Aorta (tissue), 5 donors: ENCODE measurements at regions not wholly inside any gene's neighbourhood (a gene's known extent, or its start where the extent isn't known, plus 50 kb on each side); places are given as distances from the start of the nearest gene placed in this dataset.

Experiments used
- ATAC-seq: fragments of 200-7000 bp; cut with Tn5 transposase; one replicate; pipeline ENCODE4 v1.9.1; 2022; ENCODE audit warnings: moderate library complexity; ENCODE audit not compliant: low FRiP score
- DNase-seq, 2 donors: peaks; one replicate each; pipeline ENCODE4 v3.0.0-alpha.2; 2020
- H3K27ac ChIP-seq, 2 donors: one replicate each; pipeline ENCODE4 v1.5.1; 2013; ENCODE audit warnings: low read length in 2 of 2, mild to moderate bottlenecking in 2 of 2, moderate library complexity in 2 of 2, control low read depth in 1 of 2, inconsistent platforms in 1 of 2, low read depth in 1 of 2
- H3K27me3 ChIP-seq, 2 donors: one replicate each; pipeline ENCODE4 v1.6.1; 2013; ENCODE audit warnings: control low read depth in 1 of 2, low read length in 1 of 2, mild to moderate bottlenecking in 1 of 2, moderate library complexity in 1 of 2; ENCODE audit not compliant: insufficient read depth in 2 of 2, control insufficient read depth in 1 of 2
- H3K36me3 ChIP-seq, 2 donors: one replicate each; pipeline ENCODE4 v1.6.1; 2013; ENCODE audit warnings: control low read depth in 1 of 2, low read length in 1 of 2, mild to moderate bottlenecking in 1 of 2; ENCODE audit not compliant: insufficient read depth in 2 of 2, control insufficient read depth in 1 of 2
- H3K4me1 ChIP-seq, 2 donors: one replicate each; pipeline ENCODE4 v1.6.1; 2013; ENCODE audit warnings: low read length in 2 of 2, control low read depth in 1 of 2, mild to moderate bottlenecking in 1 of 2, moderate library complexity in 1 of 2; ENCODE audit not compliant: insufficient read depth in 2 of 2, control insufficient read depth in 1 of 2
- H3K4me3 ChIP-seq, 2 donors: one replicate each; pipeline ENCODE4 v1.5.1; 2013; ENCODE audit warnings: low read length in 2 of 2, control low read depth in 1 of 2, mild to moderate bottlenecking in 1 of 2
- H3K9me3 ChIP-seq: one replicate; pipeline ENCODE4 v1.6.1; 2013; ENCODE audit warnings: mild to moderate bottlenecking, low read length; ENCODE audit not compliant: control insufficient read depth
- WGBS, 2 donors: extraction: QIAGEN DNeasy Blood & Tissue Kit; methylation state at CpG; one replicate each; pipeline ENCODE4 v1.1.7; 2013; 5-methylcytosine and 5-hydroxymethylcytosine counted together
- intact Hi-C, 2 donors: fragments of 100-400 bp; cut with DNase I; formaldehyde crosslinking; loops; one replicate each; pipeline versions ENCODE4 v1.14.2 to v1.15.0; 2022
- donor health status: healthy with polysubstance abuse.
- donor health status: Bipolar disorder and iron deficiency.
- donor health status: DM: no; HTN: no; CAD: no.
- donor health status: DM: no; HTN: no; CAD: no.
- donor health status: DM: yes; HTN: yes; CAD: no.

- H3K4me3 ChIP-seq, result no peak overlapping the region
- peaks cover 0 to 2% of the 10 kb centered on the region in 2 donors for H3K4me1 ChIP-seq
- no peak for ATAC-seq
- WGBS, 2 donors, result 3 to 5% methylated on average over 42 to 46 of the region's 46 CpGs
- peak; percentile 64 to 78 for DNase-seq
- peaks cover 0 to 5% of the 10 kb centered on the region in 2 donors for H3K27me3 ChIP-seq
- intact Hi-C loops, result no loop called here
- no peak overlapping the region for H3K27ac ChIP-seq
- H3K9me3 ChIP-seq, result no peaks in the 10 kb centered on the region
- no peaks in the 10 kb centered on the region for H3K36me3 ChIP-seq
Observed at GRCh38 chr12:107903341-107904061, 129.0 kb downstream of the ASCL4 start.

GRCh38 chr12:107906707-107907106 lies 132.2 kb downstream of the ASCL4 start:
- no peak for ATAC-seq
- intact Hi-C loops, result no loop called here

GRCh38 chr12:107912421-107913004 lies 138.0 kb downstream of the ASCL4 start:
- intact Hi-C loops, result no loop called here
- peaks cover 0 to 1% of the 10 kb centered on the region in 2 donors for H3K27me3 ChIP-seq
- H3K4me3 ChIP-seq, result no peak overlapping the region
- no peaks in the 10 kb centered on the region for H3K9me3 ChIP-seq
- ATAC-seq (peak; percentile 27), DNase-seq (peak; percentile 66 to 75)
- H3K36me3 ChIP-seq, result no peaks in the 10 kb centered on the region
- no peak overlapping the region for H3K27ac ChIP-seq
- no peaks in the 10 kb centered on the region for H3K4me1 ChIP-seq
- 1 to 4% methylated on average over 22 of the region's 22 CpGs for WGBS, 2 donors

More at GRCh38 chr12:107906707-107907106, 132.2 kb downstream of the ASCL4 start:
- Histone ChIP-seq H3K9me3 (no peaks in the 10 kb centered on the region), H3K4me3 (no peak overlapping the region), H3K27me3 (peaks cover 0 to 3% of the 10 kb centered on the region in 2 donors), H3K4me1 (peaks cover 0 to 2% of the 10 kb centered on the region in 2 donors), H3K36me3 (no peaks in the 10 kb centered on the region), H3K27ac (no peak overlapping the region)
- WGBS, 2 donors, result 71 to 72% methylated on average over 4 of the region's 4 CpGs
- DNase-seq, result no peak

- H3K36me3 ChIP-seq, result no peaks in the 10 kb centered on the region
- DNase-seq (no peak), ATAC-seq (no peak)
- WGBS, 2 donors, result 75 to 76% methylated on average over 10 of the region's 10 CpGs
- no peak overlapping the region for H3K27ac ChIP-seq
- H3K9me3 ChIP-seq, result no peaks in the 10 kb centered on the region
- H3K4me3 ChIP-seq, result no peak overlapping the region
- intact Hi-C loops, result no loop called here
- H3K27me3 ChIP-seq, result no peaks in the 10 kb centered on the region
- H3K4me1 ChIP-seq, result no peaks in the 10 kb centered on the region
Observed at GRCh38 chr12:107914460-107914977, 140.0 kb downstream of the ASCL4 start.

- peak; percentile 26 for ATAC-seq
Observed at GRCh38 chr12:107917912-107918800, 143.7 kb downstream of the ASCL4 start.

GRCh38 chr12:107921062-107921461 lies 146.6 kb downstream of the ASCL4 start:
- Histone ChIP-seq H3K27me3 (no peaks in the 10 kb centered on the region), H3K27ac (no peak overlapping the region), H3K9me3 (no peaks in the 10 kb centered on the region), H3K36me3 (no peaks in the 10 kb centered on the region), H3K4me1 (no peaks in the 10 kb centered on the region), H3K4me3 (no peak overlapping the region)
- intact Hi-C loops, result no loop called here
- 49 to 54% methylated on average over 4 of the region's 4 CpGs for WGBS, 2 donors
- DNase-seq (no peak), ATAC-seq (no peak)

More at GRCh38 chr12:107917912-107918800, 143.7 kb downstream of the ASCL4 start:
- Histone ChIP-seq H3K36me3 (no peaks in the 10 kb centered on the region), H3K4me3 (no peak overlapping the region), H3K27me3 (no peaks in the 10 kb centered on the region), H3K27ac (no peak overlapping the region), H3K9me3 (no peaks in the 10 kb centered on the region), H3K4me1 (no peaks in the 10 kb centered on the region)
- intact Hi-C loops, result no loop called here
- 20 to 22% methylated on average over 7 to 8 of the region's 8 CpGs for WGBS, 2 donors
- DNase-seq, result no peak

- H3K9me3 ChIP-seq, result peaks cover 5% of the 10 kb centered on the region
- H3K27me3 ChIP-seq, result peaks cover 0 to 3% of the 10 kb centered on the region in 2 donors
- no peaks in the 10 kb centered on the region for H3K4me1 ChIP-seq
- DNase-seq (no peak), ATAC-seq (no peak)
- H3K36me3 ChIP-seq, result no peaks in the 10 kb centered on the region
- intact Hi-C loops, result no loop called here
- H3K4me3 ChIP-seq, result no peak overlapping the region
- no peak overlapping the region for H3K27ac ChIP-seq
- WGBS, 2 donors, result 68 to 75% methylated on average over 3 of the region's 3 CpGs
Observed at GRCh38 chr12:107925125-107925524, 150.6 kb downstream of the ASCL4 start.

- H3K9me3 ChIP-seq, result peaks cover 5% of the 10 kb centered on the region
- no peaks in the 10 kb centered on the region for H3K4me1 ChIP-seq
- no peak overlapping the region for H3K4me3 ChIP-seq
- H3K27me3 ChIP-seq, result peaks cover 0 to 4% of the 10 kb centered on the region in 2 donors
- DNase-seq (no peak), ATAC-seq (no peak)
- 11 to 19% methylated on average over 12 of the region's 12 CpGs for WGBS, 2 donors
- no peak overlapping the region for H3K27ac ChIP-seq
- no peaks in the 10 kb centered on the region for H3K36me3 ChIP-seq
- intact Hi-C loops, result no loop called here
Observed at GRCh38 chr12:107929436-107929835, 154.9 kb downstream of the ASCL4 start.
